GM21526 (cell line): ENCODE measurements at regions not wholly inside any gene's neighbourhood (a gene's known extent, or its start where the extent isn't known, plus 50 kb on each side); places are given as distances from the start of the nearest gene placed in this dataset.

Experiments
- ATAC-seq: cut with Tn5 transposase; IDR thresholded peaks from one replicate; pipeline ENCODE4 v1.9.1; 2021; ENCODE audit warnings: moderate library complexity; ENCODE audit not compliant: unreplicated experiment, low FRiP score

GRCh38 chrX:15191830-15192229, 78.1 kb downstream of the ASB9 start:
- no peak for ATAC-seq

GRCh38 chrX:15188039-15188438, 81.8 kb downstream of the ASB9 start:
- no peak for ATAC-seq

- ATAC-seq = no peak
Measured at GRCh38 chrX:15177316-15177715, 92.6 kb downstream of the ASB9 start.

- no peak for ATAC-seq
Measured at GRCh38 chrX:15173411-15173810, 96.5 kb downstream of the ASB9 start.

GRCh38 chrX:15170927-15171326, 99.0 kb downstream of the ASB9 start:
- ATAC-seq = no peak

GRCh38 chrX:15167826-15168225, 102.1 kb downstream of the ASB9 start:
- no peak for ATAC-seq

- no peak for ATAC-seq
Measured at GRCh38 chrX:15165832-15166231, 104.1 kb downstream of the ASB9 start.

GRCh38 chrX:15163131-15163530, 106.8 kb downstream of the ASB9 start:
- ATAC-seq = no peak

- no peak for ATAC-seq
Measured at GRCh38 chrX:15160558-15161095, 109.3 kb downstream of the ASB9 start.

GRCh38 chrX:15158736-15159406, 111.0 kb downstream of the ASB9 start:
- no peak for ATAC-seq

- ATAC-seq = no peak
Measured at GRCh38 chrX:15158350-15158735, 111.5 kb downstream of the ASB9 start.

GRCh38 chrX:15157624-15158023, 112.3 kb downstream of the ASB9 start:
- no peak for ATAC-seq

- ATAC-seq = peak; percentile 75
Measured at GRCh38 chrX:15151267-15152186, 118.4 kb downstream of the ASB9 start.

- no peak for ATAC-seq
Measured at GRCh38 chrX:15150586-15150985, 119.3 kb downstream of the ASB9 start.

GRCh38 chrX:15146515-15146914, 123.4 kb downstream of the ASB9 start:
- ATAC-seq = no peak

- ATAC-seq = no peak
Measured at GRCh38 chrX:15143825-15144121, 126.1 kb downstream of the ASB9 start.

GRCh38 chrX:15143050-15143824, 126.6 kb downstream of the ASB9 start:
- peak; percentile 78 for ATAC-seq

- ATAC-seq = no peak
Measured at GRCh38 chrX:15142084-15142715, 127.7 kb downstream of the ASB9 start.

- ATAC-seq = no peak
Measured at GRCh38 chrX:15136795-15137194, 133.1 kb downstream of the ASB9 start.

GRCh38 chrX:15129412-15129811, 140.5 kb downstream of the ASB9 start:
- ATAC-seq = no peak

- ATAC-seq = no peak
Measured at GRCh38 chrX:15128861-15129260, 141.0 kb downstream of the ASB9 start.
